GM10266 (cell line): ENCODE measurements at regions not wholly inside any gene's neighbourhood (a gene's known extent, or its start where the extent isn't known, plus 50 kb on each side); places are given as distances from the start of the nearest gene placed in this dataset.

Source experiments
- DNase-seq: peaks from one replicate; pipeline ENCODE4 v3.0.0; 2012; ENCODE audit errors: extremely low spot score
- TF ChIP-seq, protein P1 (sequence below): IDR thresholded peaks from 2 replicates; pipeline ENCODE4 v1.5.1; 2012; ENCODE audit warnings: mild to moderate bottlenecking, low read depth; ENCODE audit not compliant: control insufficient read depth, insufficient read depth; ENCODE audit errors: missing control alignments

DNA sequence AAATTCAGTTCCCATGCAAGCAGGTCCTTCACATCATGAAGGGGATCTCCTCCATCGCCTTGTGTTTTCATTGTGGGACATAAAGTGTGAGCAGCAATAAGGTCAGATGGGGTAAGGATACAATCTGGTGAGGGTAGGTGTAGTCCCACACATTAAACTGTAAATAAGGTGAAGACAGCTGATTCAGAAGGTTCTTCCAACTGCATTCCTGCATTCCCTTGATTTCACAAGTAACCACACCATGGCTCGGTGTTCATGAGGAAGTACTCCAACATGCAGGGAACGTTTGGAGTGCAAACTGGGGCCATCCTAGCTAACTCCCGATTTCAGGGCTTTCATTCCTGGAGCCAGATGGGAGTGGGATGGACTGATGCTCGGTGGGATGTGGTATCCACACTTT is 680.7 kb upstream of the TSPY4 start:
- TF ChIP-seq, protein P1, sequence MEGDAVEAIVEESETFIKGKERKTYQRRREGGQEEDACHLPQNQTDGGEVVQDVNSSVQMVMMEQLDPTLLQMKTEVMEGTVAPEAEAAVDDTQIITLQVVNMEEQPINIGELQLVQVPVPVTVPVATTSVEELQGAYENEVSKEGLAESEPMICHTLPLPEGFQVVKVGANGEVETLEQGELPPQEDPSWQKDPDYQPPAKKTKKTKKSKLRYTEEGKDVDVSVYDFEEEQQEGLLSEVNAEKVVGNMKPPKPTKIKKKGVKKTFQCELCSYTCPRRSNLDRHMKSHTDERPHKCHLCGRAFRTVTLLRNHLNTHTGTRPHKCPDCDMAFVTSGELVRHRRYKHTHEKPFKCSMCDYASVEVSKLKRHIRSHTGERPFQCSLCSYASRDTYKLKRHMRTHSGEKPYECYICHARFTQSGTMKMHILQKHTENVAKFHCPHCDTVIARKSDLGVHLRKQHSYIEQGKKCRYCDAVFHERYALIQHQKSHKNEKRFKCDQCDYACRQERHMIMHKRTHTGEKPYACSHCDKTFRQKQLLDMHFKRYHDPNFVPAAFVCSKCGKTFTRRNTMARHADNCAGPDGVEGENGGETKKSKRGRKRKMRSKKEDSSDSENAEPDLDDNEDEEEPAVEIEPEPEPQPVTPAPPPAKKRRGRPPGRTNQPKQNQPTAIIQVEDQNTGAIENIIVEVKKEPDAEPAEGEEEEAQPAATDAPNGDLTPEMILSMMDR = no peak
- DNase-seq = no peak

DNA sequence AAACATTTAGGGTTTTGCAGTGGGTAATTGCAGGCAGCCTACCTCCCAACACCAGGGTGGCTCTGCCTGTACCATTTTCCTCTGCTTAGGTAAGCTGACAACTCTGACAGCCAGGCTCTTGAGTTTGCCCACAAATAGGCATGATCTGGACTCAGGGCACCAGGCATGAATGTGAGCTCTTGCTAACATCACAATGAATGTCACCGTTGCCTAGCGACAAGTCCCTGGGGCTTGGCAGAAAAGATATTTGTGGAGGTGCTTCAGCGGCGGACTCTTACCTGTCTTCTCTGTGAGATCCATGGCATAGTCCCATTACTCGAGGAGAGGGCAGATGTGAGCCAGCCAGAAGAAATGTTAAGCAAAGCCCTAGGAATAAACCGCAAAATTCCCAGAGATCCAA is 677.5 kb upstream of the TSPY4 start:
- DNase-seq = no peak
- TF ChIP-seq, protein P1 = no peak

DNA sequence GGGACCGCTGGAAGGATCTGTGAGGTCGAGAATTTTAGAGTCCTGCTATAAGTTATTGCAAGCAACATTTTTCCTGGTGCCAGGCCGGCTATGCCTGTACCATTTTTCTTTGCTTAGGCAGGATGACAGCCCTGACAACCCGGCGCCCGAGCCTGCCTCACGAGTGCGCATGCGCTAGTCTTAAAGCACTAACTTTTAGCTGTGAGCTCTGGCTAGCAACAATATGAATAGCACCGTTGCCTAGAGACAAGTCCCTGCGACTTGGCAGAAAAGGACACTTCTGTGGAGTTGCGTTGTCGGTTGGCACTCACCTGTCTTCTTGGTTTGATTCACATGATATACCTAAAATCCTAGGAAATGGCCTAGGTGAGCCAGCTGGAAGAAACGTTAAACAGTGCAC is 663.4 kb upstream of the TSPY4 start:
- TF ChIP-seq, protein P1 = no peak
- no peak for DNase-seq

DNA sequence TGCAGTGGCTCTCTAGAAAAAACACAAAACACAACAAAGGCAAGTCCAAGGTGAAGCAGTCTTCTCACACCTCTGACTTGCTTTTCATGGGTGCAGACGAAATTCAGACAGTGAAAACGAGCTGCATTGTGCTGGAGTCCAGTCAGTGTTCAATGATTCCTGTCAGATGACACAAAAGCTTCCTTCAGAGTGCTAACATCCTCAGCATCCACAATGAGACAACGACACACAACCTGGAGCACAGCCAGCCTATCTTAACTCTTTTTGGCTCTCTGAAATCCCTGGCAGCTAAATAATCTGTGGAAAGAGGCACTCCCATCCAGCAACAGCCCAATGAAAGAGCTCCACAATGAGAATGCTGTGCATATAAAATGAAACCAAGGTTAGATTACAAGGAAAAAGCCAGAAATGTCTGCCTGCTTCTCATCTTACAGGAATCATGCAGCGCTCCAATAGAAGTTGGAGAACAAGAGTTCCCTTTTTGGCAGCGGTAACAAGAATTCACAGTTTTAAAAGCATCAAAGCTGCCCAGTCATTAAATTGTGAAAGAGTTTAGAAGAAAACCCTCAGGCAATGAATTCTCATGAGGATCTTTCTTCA is 659.8 kb upstream of the TSPY4 start:
- no peak for DNase-seq
- TF ChIP-seq, protein P1 = no peak

DNA sequence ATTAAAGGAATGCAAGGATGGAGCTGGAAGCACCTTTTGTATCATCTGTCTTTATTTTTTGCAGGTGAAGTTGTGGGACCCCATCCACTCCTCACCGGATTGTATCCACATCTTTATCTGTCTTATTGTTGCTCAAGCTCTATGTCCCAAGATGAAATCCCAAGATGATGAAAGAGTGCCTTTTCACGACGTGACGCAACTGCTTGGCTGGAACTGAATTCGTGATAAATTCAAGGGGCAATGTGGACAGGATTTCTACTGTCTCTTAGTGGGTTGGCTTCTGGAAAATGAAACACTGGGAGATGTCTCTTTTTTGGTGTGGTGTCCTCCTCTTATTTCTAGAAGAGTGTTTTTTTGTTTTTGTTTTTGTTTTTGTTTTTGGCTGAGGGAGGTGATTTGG is 650.1 kb upstream of the TSPY4 start:
- TF ChIP-seq, protein P1 = no peak
- DNase-seq = no peak

DNA sequence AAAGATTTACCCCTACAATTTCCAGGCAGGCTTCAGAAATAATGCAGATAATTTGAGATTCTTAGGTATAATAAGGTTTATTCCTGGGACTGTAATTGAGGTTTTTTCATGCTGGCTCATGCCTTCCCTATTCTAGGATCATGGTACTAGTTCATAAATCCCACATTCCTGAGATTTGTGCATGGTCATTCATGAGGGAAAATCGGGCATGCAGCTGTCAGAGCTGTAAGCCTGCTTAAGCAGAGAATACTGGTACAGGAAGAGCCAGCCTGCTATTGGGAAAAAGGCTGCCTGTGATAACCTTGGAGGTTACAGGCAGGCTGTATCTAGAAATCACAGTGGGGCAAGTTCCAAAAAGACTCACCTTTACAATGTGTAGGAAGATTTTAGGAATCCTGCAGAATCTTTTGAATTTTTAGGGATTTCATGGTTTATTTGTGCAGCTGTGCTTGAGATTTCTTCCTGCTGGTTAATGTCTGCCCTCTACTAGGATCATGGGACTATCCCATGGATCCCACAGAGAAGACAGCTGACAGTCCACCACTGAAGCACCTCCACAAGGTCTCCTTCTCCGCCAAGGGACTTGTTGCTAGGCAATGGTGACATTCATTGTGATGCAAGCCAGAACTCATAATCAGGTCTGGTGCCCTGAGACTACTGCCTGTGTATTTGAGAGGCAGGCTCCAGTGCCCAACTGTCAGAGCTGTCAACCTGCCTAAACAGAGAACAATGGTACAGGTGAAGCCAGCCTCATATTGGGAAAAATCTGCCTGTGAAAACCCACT is 646.2 kb upstream of the TSPY4 start:
- no peak for DNase-seq

More for the DNA sequence above, 646.2 kb upstream of the TSPY4 start:
- TF ChIP-seq, protein P1 = no peak
